ENCODE measurements at regions not wholly inside any gene's neighbourhood (a gene's known extent, or its start where the extent isn't known, plus 50 kb on each side); places are given as distances from the start of the nearest gene placed in this dataset.

GRCh38 chr13:97658556-97658955 is 224.6 kb downstream of the RAP2A start:
- TF ChIP-seq POLR2A (IDR thresholded peaks at IDR 0.05; ENCODE audit: low read length), result no peak
- no peak for TF ChIP-seq GATA1 (IDR thresholded peaks at IDR 0.05; ENCODE audit: low read depth, low read length)

Data from erythroblast (primary cell).